ENCODE measurements at regions not wholly inside any gene's neighbourhood (a gene's known extent, or its start where the extent isn't known, plus 50 kb on each side); places are given as distances from the start of the nearest gene placed in this dataset.

- ChIA-PET CTCF (no interaction called here), POLR2A (no interaction called here)
- no peak for DNase-seq (ENCODE audit: extremely low spot score)
- TF ChIP-seq NFRKB (IDR thresholded peaks at IDR 0.05) (no peak), TARDBP (IDR thresholded peaks at IDR 0.05) (no peak), ARNT (IDR thresholded peaks at IDR 0.05) (no peak), SUZ12 (IDR thresholded peaks at IDR 0.05) (no peak), ELF4 (IDR thresholded peaks at IDR 0.05) (no peak), SP1 (IDR thresholded peaks at IDR 0.05) (no peak), FOXM1 (IDR thresholded peaks at IDR 0.05; ENCODE audit: borderline replicate concordance) (no peak)
Observed at GRCh38 chr7:17396692-17397091, 98.2 kb downstream of the AHR start.

GRCh38 chr7:17401791-17402627, 103.6 kb downstream of the AHR start:
- CTCF ChIA-PET: no interaction called here
- DNase-seq (ENCODE audit: extremely low spot score): no peak
- TF ChIP-seq FOXA1 (IDR thresholded peaks at IDR 0.05) (no peak), L3MBTL2 (conservative IDR thresholded peaks at IDR 0.05) (no peak), TARDBP (IDR thresholded peaks at IDR 0.05) (no peak), BHLHE40 (IDR thresholded peaks at IDR 0.05; ENCODE audit: borderline replicate concordance) (no peak), CTBP1 (IDR thresholded peaks at IDR 0.05; ENCODE audit: borderline replicate concordance) (no peak), FOXK2 (IDR thresholded peaks at IDR 0.05) (no peak), NFRKB (IDR thresholded peaks at IDR 0.05) (no peak), ZNF384 (IDR thresholded peaks at IDR 0.05) (no peak), ELF4 (IDR thresholded peaks at IDR 0.05) (no peak), PKNOX1 (IDR thresholded peaks at IDR 0.05) (no peak)
- POLR2A ChIA-PET: no interaction called here

- TF ChIP-seq L3MBTL2 (conservative IDR thresholded peaks at IDR 0.05) (no peak), SP1 (IDR thresholded peaks at IDR 0.05) (no peak), TARDBP (IDR thresholded peaks at IDR 0.05) (no peak), ZNF384 (IDR thresholded peaks at IDR 0.05) (no peak), SUZ12 (IDR thresholded peaks at IDR 0.05) (no peak), FOXA1 (IDR thresholded peaks at IDR 0.05) (no peak), PKNOX1 (IDR thresholded peaks at IDR 0.05) (no peak), BHLHE40 (IDR thresholded peaks at IDR 0.05; ENCODE audit: borderline replicate concordance) (no peak)
- ChIA-PET POLR2A (no interaction called here), CTCF (no interaction called here)
- no peak for DNase-seq (ENCODE audit: extremely low spot score)
Observed at GRCh38 chr7:17402628-17403278, 104.3 kb downstream of the AHR start.

- POLR2A ChIA-PET: no interaction called here
- CTCF ChIA-PET: no interaction called here
- DNase-seq (ENCODE audit: extremely low spot score): no peak
- TF ChIP-seq SP1 (IDR thresholded peaks at IDR 0.05) (no peak), HDGF (IDR thresholded peaks at IDR 0.05; ENCODE audit: borderline replicate concordance) (no peak), BHLHE40 (IDR thresholded peaks at IDR 0.05; ENCODE audit: borderline replicate concordance) (no peak), CTBP1 (IDR thresholded peaks at IDR 0.05; ENCODE audit: borderline replicate concordance) (no peak), FOXM1 (IDR thresholded peaks at IDR 0.05; ENCODE audit: borderline replicate concordance) (no peak), LEF1 (IDR thresholded peaks at IDR 0.05; ENCODE audit: borderline replicate concordance) (no peak), L3MBTL2 (conservative IDR thresholded peaks at IDR 0.05) (no peak), SUZ12 (IDR thresholded peaks at IDR 0.05) (no peak), ZNF384 (IDR thresholded peaks at IDR 0.05) (no peak), NFRKB (IDR thresholded peaks at IDR 0.05) (no peak), FOXK2 (IDR thresholded peaks at IDR 0.05) (no peak), ARNT (IDR thresholded peaks at IDR 0.05) (no peak), FOXA1 (IDR thresholded peaks at IDR 0.05) (no peak), TARDBP (IDR thresholded peaks at IDR 0.05) (no peak), ELF4 (IDR thresholded peaks at IDR 0.05) (no peak), PKNOX1 (IDR thresholded peaks at IDR 0.05) (no peak)
Observed at GRCh38 chr7:17404006-17404405, 105.6 kb downstream of the AHR start.

GRCh38 chr7:17405786-17406185, 107.3 kb downstream of the AHR start:
- no peak for TF ChIP-seq NFRKB (IDR thresholded peaks at IDR 0.05)
- CTCF ChIA-PET: no interaction called here
- no peak for DNase-seq (ENCODE audit: extremely low spot score)
- POLR2A ChIA-PET: no interaction called here

GRCh38 chr7:17406738-17407137, 108.3 kb downstream of the AHR start:
- CTCF ChIA-PET: no interaction called here
- DNase-seq (ENCODE audit: extremely low spot score): no peak
- TF ChIP-seq TARDBP (IDR thresholded peaks at IDR 0.05) (no peak), ELF4 (IDR thresholded peaks at IDR 0.05) (no peak), FOXA1 (IDR thresholded peaks at IDR 0.05) (no peak), FOXM1 (IDR thresholded peaks at IDR 0.05; ENCODE audit: borderline replicate concordance) (no peak), PKNOX1 (IDR thresholded peaks at IDR 0.05) (no peak)
- POLR2A ChIA-PET: no interaction called here
